ENCODE measurements at regions not wholly inside any gene's neighbourhood (a gene's known extent, or its start where the extent isn't known, plus 50 kb on each side); places are given as distances from the start of the nearest gene placed in this dataset.

DNA sequence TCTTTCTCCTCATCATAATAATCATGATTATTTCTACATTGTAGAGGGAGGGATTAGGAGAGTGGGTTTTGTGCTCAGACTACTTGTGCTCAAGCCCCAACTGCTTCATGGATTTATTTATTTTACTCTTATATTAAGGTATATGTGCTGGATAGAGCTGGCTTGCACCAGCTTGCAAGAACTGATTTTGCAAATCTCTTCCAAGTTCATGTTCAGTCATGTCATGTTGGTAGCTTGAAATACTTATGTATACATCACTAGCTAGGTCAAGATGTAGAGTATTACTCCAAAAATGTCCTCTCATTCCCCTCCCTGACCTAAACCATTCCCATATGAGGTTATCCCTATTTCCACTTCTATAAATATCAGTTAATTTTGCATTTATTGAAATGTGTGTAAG is 293.9 kb upstream of the RBMS3 start:
- DNase-seq (ENCODE audit: low spot score) = no peak
- Histone ChIP-seq H3K9me3 (no peaks in the 10 kb centered on the region), H3K36me3 (no peaks in the 10 kb centered on the region), H3K4me1 (ENCODE audit: control insufficient read depth in 1 of 2, low read depth in 2 of 2) (no peaks in the 10 kb centered on the region), H3K27ac (no peak overlapping the region), H3K27me3 (replicated peaks; ENCODE audit: insufficient read depth) (no peaks in the 10 kb centered on the region), H3K4me3 (no peak overlapping the region)
- TF ChIP-seq, protein P1, sequence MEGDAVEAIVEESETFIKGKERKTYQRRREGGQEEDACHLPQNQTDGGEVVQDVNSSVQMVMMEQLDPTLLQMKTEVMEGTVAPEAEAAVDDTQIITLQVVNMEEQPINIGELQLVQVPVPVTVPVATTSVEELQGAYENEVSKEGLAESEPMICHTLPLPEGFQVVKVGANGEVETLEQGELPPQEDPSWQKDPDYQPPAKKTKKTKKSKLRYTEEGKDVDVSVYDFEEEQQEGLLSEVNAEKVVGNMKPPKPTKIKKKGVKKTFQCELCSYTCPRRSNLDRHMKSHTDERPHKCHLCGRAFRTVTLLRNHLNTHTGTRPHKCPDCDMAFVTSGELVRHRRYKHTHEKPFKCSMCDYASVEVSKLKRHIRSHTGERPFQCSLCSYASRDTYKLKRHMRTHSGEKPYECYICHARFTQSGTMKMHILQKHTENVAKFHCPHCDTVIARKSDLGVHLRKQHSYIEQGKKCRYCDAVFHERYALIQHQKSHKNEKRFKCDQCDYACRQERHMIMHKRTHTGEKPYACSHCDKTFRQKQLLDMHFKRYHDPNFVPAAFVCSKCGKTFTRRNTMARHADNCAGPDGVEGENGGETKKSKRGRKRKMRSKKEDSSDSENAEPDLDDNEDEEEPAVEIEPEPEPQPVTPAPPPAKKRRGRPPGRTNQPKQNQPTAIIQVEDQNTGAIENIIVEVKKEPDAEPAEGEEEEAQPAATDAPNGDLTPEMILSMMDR (IDR thresholded peaks at IDR 0.05) = no peak
- no peak for ATAC-seq (ENCODE audit: insufficient number of reproducible peaks, low FRiP score, low read depth)

DNA sequence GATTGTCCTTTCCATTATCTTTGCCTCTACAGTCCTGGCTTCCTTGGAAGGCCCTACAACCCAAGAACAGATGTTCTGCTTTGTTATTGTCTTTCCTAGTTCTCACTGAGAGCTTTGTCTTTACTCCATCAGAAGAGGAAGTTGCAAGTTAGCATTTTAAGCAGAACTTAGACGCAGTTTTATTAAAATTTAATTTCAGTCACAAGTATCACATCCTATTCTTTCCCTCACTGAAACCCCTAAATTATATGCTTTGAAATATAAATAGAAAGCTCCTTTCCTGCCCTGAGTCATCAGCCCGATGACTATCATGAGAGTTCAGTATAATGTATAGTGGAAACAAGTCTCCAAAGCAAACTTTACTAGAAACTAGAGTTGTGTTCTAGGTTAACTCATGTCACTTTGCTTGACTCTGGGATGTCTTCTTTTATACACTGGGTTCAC is 291.2 kb upstream of the RBMS3 start:
- DNase-seq (ENCODE audit: low spot score) = no peak
- H3K9me3 ChIP-seq = no peaks in the 10 kb centered on the region
- no peak for ATAC-seq (ENCODE audit: insufficient number of reproducible peaks, low FRiP score, low read depth)
- no peak overlapping the region for H3K4me3 ChIP-seq
- no peaks in the 10 kb centered on the region for H3K36me3 ChIP-seq
- TF ChIP-seq, protein P1 (IDR thresholded peaks at IDR 0.05) = no peak
- H3K4me1 ChIP-seq (ENCODE audit: control insufficient read depth in 1 of 2, low read depth in 2 of 2) = no peaks in the 10 kb centered on the region
- no peak overlapping the region for H3K27ac ChIP-seq
- no peaks in the 10 kb centered on the region for H3K27me3 ChIP-seq (replicated peaks; ENCODE audit: insufficient read depth)

DNA sequence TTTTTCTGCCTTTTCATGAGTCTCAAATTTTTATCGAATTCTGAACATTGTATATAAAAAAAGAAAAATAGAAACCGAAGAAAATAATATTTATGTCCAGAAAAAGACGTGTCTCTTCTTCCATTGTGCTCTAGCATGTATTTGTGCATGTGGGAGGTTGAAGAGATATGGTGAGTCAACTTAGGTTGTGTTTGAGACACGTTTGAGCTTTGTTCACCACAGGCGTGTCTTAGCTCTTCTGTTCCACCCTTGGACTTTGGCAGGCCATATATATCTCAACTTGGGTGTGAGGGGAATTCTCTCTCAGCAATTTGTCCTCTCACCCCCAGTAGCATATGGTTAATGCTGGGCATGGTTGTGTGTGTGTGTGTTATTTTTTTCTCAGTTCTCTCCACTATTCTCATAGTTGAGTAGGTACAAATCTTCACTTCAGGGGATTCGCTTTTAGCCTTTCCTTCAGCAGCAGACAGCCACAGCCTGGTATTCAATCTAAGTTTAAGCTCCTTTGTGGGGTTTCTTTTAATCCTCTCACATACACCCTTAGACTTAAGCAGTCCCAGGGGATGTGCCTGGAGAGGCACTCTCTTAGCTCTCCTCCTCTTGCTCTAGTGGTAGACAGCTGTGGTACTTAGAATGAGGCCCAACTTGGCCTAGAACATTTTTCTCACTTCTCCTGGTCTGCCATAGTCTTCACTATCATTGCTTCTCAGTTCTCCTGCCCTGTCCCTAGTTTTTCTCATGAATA is 286.5 kb upstream of the RBMS3 start:
- no peak overlapping the region for H3K27ac ChIP-seq
- TF ChIP-seq, protein P1 (IDR thresholded peaks at IDR 0.05) = no peak
- DNase-seq (ENCODE audit: low spot score) (no peak), ATAC-seq (ENCODE audit: insufficient number of reproducible peaks, low FRiP score, low read depth) (no peak)
- H3K9me3 ChIP-seq = no peaks in the 10 kb centered on the region
- H3K4me1 ChIP-seq (ENCODE audit: control insufficient read depth in 1 of 2, low read depth in 2 of 2) = no peaks in the 10 kb centered on the region
- H3K4me3 ChIP-seq = no peak overlapping the region
- no peaks in the 10 kb centered on the region for H3K27me3 ChIP-seq (replicated peaks; ENCODE audit: insufficient read depth)
- no peaks in the 10 kb centered on the region for H3K36me3 ChIP-seq

DNA sequence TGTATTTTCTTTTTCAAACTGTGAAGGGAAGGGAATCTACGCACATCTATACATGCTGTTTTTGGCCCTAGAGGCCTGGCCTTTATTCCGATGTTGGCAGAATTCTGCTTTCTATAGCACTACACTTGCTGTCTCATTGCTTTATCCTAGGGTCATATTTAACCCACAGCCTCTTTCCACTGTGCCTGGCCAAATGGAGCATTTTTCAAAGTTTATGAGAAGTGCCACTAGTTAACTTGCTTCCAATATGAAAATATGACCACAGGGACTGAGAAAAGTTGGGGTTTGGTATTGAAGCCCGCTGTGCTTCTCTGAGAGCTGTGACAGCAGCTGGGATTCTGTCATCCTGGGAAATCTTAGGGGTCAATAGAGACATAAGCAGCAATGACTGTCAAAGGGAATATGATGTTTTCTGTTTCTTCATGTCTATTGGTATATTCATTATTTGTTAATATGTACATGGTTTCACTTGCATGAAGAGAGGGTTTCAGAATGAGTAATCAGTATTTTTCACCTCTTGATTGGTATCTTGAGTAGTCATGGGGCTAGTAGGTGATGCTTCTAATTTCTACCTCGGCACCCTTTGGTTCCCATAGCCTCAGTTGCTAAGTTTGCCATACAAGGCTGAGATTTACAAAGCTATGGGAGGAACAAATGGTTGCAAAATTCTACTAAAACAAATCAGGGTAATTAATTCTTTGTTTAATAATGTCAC is 275.8 kb upstream of the RBMS3 start:
- H3K27ac ChIP-seq = no peak overlapping the region
- no peaks in the 10 kb centered on the region for H3K4me1 ChIP-seq (ENCODE audit: control insufficient read depth in 1 of 2, low read depth in 2 of 2)
- H3K9me3 ChIP-seq = no peaks in the 10 kb centered on the region
- DNase-seq (ENCODE audit: low spot score) (no peak), ATAC-seq (ENCODE audit: insufficient number of reproducible peaks, low FRiP score, low read depth) (no peak)
- TF ChIP-seq, protein P1 (IDR thresholded peaks at IDR 0.05) = no peak
- no peak overlapping the region for H3K4me3 ChIP-seq
- H3K27me3 ChIP-seq (replicated peaks; ENCODE audit: insufficient read depth) = no peaks in the 10 kb centered on the region
- no peaks in the 10 kb centered on the region for H3K36me3 ChIP-seq

DNA sequence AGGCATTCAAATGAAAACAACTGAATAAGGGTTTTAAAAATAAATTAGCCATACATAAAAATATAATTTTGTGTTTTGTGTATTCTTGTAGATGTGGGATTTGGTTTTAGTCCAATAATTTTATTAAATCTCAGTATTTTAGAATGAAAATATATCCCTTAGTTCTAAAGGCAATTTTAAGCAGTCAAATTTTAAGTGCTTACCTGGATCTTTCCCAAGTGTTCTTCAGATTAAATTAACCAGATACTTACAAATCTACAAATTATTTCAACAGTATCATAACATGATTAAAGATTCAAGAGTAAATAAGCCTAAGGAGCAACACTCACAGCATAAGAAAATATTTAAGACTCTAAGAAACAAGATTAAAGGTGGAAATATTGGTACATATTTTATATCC is 275.0 kb upstream of the RBMS3 start:
- Histone ChIP-seq H3K27ac (no peak overlapping the region), H3K27me3 (replicated peaks; ENCODE audit: insufficient read depth) (no peaks in the 10 kb centered on the region), H3K9me3 (no peaks in the 10 kb centered on the region), H3K4me1 (ENCODE audit: control insufficient read depth in 1 of 2, low read depth in 2 of 2) (no peaks in the 10 kb centered on the region), H3K4me3 (no peak overlapping the region), H3K36me3 (no peaks in the 10 kb centered on the region)
- DNase-seq (ENCODE audit: low spot score) (no peak), ATAC-seq (ENCODE audit: insufficient number of reproducible peaks, low FRiP score, low read depth) (no peak)
- TF ChIP-seq, protein P1 (IDR thresholded peaks at IDR 0.05) = no peak
